Pons (tissue), 1 donor: ENCODE measurements at regions not wholly inside any gene's neighbourhood (a gene's known extent, or its start where the extent isn't known, plus 50 kb on each side); places are given as distances from the start of the nearest gene placed in this dataset.

ENCODE experiments used
- DNase-seq: peaks from one replicate; pipeline ENCODE4 v3.0.0-alpha.2; 2016; ENCODE audit warnings: low spot score

- DNase-seq = no peak
These were observed 56.6 kb upstream of the BEX4 start for GRCh38 chrX:103158317-103158621.

- peak; percentile 54 for DNase-seq
These were observed 57.2 kb upstream of the BEX4 start for GRCh38 chrX:103157496-103158316.

GRCh38 chrX:103155201-103155600 is 59.7 kb upstream of the BEX4 start:
- no peak for DNase-seq

GRCh38 chrX:103153661-103154060 is 60.7 kb upstream of the NXF3 start:
- DNase-seq = no peak

GRCh38 chrX:103151799-103152198 is 58.9 kb upstream of the NXF3 start:
- no peak for DNase-seq

GRCh38 chrX:103149652-103150051 is 56.7 kb upstream of the NXF3 start:
- DNase-seq = no peak

- no peak for DNase-seq
These were observed 55.1 kb upstream of the NXF3 start for GRCh38 chrX:103148075-103148474.
